IPS DF 6.9 (cell line): ENCODE measurements at regions not wholly inside any gene's neighbourhood (a gene's known extent, or its start where the extent isn't known, plus 50 kb on each side); places are given as distances from the start of the nearest gene placed in this dataset.

Experiments used
- DNase-seq: peaks from one replicate; pipeline ENCODE4 v3.0.0-alpha.2; 2013; ENCODE audit warnings: low read depth, low spot score
- H3K27ac ChIP-seq: one replicate; pipeline ENCODE4 v1.5.1; 2013; ENCODE audit warnings: low read length, control low read depth
- H3K27me3 ChIP-seq: 2 replicates; pipeline ENCODE4 v1.6.1; 2013; ENCODE audit warnings: mild to moderate bottlenecking, low read length; ENCODE audit not compliant: control insufficient read depth, insufficient read depth
- H3K36me3 ChIP-seq: 2 replicates; pipeline ENCODE4 v1.6.1; 2013; ENCODE audit warnings: low read length; ENCODE audit not compliant: control insufficient read depth, insufficient read depth
- H3K4me1 ChIP-seq: 2 replicates; pipeline ENCODE4 v1.6.1; 2013; ENCODE audit warnings: low read length; ENCODE audit not compliant: control insufficient read depth, insufficient read depth
- H3K4me3 ChIP-seq: 2 replicates; pipeline ENCODE4 v1.5.1; 2013; ENCODE audit warnings: mild to moderate bottlenecking, low read length
- H3K9me3 ChIP-seq: 2 replicates; pipeline ENCODE4 v1.6.1; 2013; ENCODE audit warnings: low read length, inconsistent platforms; ENCODE audit not compliant: control insufficient read depth, insufficient read depth
- WGBS: extraction: QIAGEN DNeasy Blood & Tissue Kit; methylation state at CpG from one replicate; pipeline ENCODE4 v1.1.7; 2013; ENCODE audit warnings: mixed read lengths, missing lambda C conversion rate; ENCODE audit not compliant: insufficient read length, insufficient coverage; 5-methylcytosine and 5-hydroxymethylcytosine counted together

DNA sequence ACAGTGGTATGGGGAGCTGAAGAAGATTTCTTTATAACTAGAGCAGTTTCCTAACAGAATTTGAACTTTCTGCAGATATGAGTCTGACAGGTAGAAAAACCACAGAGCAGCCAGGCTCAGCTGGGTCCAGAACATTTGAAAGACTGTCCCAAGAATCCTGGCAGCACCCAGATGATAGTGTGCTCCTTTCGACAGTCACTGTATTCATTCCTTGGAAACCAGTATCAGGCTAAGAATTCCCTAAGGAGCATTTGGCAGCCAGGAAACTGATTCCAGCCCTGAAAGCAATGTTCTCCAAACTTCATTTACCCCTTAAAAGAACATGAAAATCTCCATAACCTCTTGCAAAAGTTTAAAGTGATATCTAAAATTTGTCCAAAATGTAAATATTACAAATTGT lies 123.0 kb upstream of the MTAP start:
- no CpG with 5 or more reads among the region's 1 CpG for WGBS
- H3K4me3 ChIP-seq, result no peak overlapping the region
- no peaks in the 10 kb centered on the region for H3K27me3 ChIP-seq
- no peaks in the 10 kb centered on the region for H3K36me3 ChIP-seq
- no peaks in the 10 kb centered on the region for H3K9me3 ChIP-seq
- DNase-seq, result no peak
- H3K27ac ChIP-seq, result no peak overlapping the region
- no peaks in the 10 kb centered on the region for H3K4me1 ChIP-seq

DNA sequence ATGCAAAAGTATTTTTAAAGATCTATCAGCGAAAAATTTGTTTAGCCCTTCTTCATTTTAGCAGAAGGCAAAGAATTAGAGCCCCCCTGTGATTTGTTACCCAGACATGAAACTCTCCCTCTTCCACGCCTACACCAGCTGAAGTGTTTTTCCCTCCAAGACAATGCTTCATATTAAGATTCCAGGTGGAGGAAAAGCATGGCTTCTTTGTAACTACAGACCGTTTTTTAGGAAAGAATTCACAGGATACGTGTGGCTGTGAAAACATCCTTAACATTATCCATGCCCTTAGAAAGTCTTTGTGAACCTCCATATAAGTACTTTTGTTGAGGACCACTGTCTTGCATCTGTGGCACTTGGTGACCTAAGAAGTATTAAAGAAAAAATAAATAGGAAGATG lies 121.8 kb upstream of the MTAP start:
- H3K9me3 ChIP-seq, result no peaks in the 10 kb centered on the region
- no peaks in the 10 kb centered on the region for H3K4me1 ChIP-seq
- no peak overlapping the region for H3K4me3 ChIP-seq
- no CpG with 5 or more reads among the region's 4 CpGs for WGBS
- DNase-seq, result no peak
- H3K27me3 ChIP-seq, result no peaks in the 10 kb centered on the region
- H3K27ac ChIP-seq, result no peak overlapping the region
- no peaks in the 10 kb centered on the region for H3K36me3 ChIP-seq

DNA sequence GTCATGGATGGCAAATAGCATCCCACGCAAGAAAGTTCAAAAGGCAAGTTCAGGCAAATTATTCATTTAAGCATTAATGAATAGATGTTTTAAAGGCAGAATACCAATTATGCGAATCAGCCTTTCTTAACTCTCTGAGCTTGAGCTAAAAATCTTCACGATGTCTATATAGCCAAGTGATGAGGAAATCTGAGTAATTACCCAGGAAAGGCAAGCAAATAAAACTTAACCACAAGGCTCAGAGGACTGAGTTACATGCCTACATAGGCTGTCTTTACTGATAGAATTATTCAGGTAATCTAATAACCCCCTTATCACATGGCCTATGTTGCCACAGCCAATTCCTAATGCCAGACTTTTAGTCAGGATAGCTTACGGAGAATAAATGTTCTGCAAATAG lies 120.8 kb upstream of the MTAP start:
- H3K4me3 ChIP-seq, result no peak overlapping the region
- no peaks in the 10 kb centered on the region for H3K9me3 ChIP-seq
- WGBS, result no CpG with 5 or more reads among the region's 4 CpGs
- H3K4me1 ChIP-seq, result no peaks in the 10 kb centered on the region
- no peaks in the 10 kb centered on the region for H3K27me3 ChIP-seq
- no peak for DNase-seq
- no peak overlapping the region for H3K27ac ChIP-seq
- no peaks in the 10 kb centered on the region for H3K36me3 ChIP-seq

DNA sequence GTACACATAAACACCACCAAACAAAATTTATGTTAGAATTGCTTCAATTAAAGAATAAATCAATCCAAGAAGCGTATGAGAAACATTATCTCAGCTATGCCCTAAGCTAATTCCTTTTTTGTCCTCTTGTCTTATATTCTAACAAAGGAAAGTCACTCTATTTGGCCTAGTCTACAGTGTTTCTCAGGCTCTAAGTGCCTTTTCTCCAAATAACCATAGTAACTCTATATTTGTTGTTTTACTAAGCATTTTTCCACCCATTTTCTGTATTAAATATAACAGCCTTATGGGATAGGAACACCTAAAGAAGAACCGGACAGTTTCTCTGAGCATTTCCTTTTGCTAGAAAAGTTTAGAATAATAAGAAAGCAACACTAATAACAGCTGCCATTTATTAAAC lies 120.1 kb upstream of the MTAP start:
- H3K36me3 ChIP-seq, result no peaks in the 10 kb centered on the region
- H3K27ac ChIP-seq, result no peak overlapping the region
- H3K27me3 ChIP-seq, result no peaks in the 10 kb centered on the region
- no peaks in the 10 kb centered on the region for H3K4me1 ChIP-seq
- no peak for DNase-seq
- no peaks in the 10 kb centered on the region for H3K9me3 ChIP-seq
- no CpG with 5 or more reads among the region's 2 CpGs for WGBS
- no peak overlapping the region for H3K4me3 ChIP-seq

DNA sequence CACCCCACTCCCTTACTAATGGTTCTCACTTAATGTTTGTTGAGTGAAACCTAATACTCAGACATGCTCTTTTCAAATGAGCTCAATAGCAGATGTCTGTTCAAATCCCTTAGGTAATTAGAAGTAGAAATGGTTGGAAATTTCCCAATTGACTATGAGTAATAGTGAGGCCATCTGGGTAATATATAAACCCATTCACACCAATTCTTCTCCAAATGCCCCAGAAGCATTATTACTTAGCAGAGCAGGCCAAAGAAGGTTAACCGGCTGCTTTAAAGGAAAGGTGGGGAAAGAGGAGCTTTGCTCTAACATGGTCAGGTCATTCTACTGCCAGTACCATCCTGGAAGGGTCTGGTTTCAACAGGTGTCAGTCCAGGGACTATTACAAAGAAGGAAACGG lies 119.5 kb upstream of the MTAP start:
- H3K36me3 ChIP-seq, result no peaks in the 10 kb centered on the region
- H3K4me1 ChIP-seq, result no peaks in the 10 kb centered on the region
- no CpG with 5 or more reads among the region's 2 CpGs for WGBS
- no peak for DNase-seq
- H3K4me3 ChIP-seq, result no peak overlapping the region
- no peak overlapping the region for H3K27ac ChIP-seq
- H3K27me3 ChIP-seq, result no peaks in the 10 kb centered on the region
- no peaks in the 10 kb centered on the region for H3K9me3 ChIP-seq

DNA sequence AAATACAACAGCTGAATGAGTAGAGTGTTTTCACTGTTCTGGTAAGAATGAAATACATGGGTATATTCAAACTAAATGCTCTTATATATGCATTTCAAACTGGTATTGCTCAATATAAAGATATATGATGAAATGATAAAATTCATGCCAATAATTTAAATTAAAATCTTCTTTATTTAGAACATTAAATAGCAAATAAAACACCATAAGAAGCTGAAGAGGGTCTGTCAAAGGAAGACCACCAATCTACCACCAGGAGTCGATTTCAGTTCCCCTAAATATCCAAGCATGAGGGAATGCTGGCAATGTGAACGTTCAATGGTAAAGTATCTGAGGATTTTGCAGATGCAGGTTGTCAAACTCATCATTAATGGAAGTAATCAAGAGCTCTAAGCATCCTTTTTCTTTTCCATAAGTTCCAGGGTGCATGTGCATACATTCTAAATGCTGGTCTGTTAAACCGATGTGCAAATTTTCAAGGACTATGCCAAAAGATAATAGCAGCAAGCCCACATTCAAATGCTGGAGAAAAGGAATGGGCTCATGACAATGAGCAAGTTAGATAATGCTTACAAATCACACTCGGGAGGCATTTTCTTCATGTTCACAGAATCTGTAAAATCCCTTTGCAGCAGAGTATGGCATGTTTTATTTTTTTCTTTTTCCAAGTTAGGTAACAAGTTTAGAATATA lies 118.8 kb upstream of the MTAP start:
- H3K27me3 ChIP-seq, result no peaks in the 10 kb centered on the region
- no peaks in the 10 kb centered on the region for H3K9me3 ChIP-seq
- no peak overlapping the region for H3K27ac ChIP-seq
- no peaks in the 10 kb centered on the region for H3K36me3 ChIP-seq
- H3K4me1 ChIP-seq, result no peaks in the 10 kb centered on the region
- DNase-seq, result no peak
- H3K4me3 ChIP-seq, result no peak overlapping the region
- no CpG with 5 or more reads among the region's 4 CpGs for whole genome bisulfite sequencing

DNA sequence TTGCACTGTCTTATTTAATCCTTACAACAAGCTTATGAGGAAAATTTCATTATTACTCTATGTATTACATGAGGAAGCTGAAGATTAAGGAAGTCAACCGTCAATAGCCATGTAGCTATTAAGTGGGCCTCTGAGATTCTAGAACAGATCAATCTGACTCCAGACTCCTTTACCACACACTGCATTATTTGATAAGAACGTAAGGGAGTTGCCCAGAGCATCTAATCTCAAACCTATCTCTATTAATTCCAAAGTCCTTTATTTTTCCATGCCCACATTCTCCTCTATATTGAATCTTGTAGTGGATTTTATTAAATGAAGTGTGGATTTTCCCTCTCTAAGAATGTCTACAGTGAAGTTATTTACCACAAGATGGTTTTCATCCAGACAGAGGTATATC lies 118.2 kb upstream of the MTAP start:
- no peaks in the 10 kb centered on the region for H3K27me3 ChIP-seq
- H3K9me3 ChIP-seq, result no peaks in the 10 kb centered on the region
- DNase-seq, result no peak
- H3K27ac ChIP-seq, result no peak overlapping the region
- no CpG with 5 or more reads among the region's 2 CpGs for WGBS
- H3K4me1 ChIP-seq, result no peaks in the 10 kb centered on the region
- no peaks in the 10 kb centered on the region for H3K36me3 ChIP-seq
- H3K4me3 ChIP-seq, result no peak overlapping the region

DNA sequence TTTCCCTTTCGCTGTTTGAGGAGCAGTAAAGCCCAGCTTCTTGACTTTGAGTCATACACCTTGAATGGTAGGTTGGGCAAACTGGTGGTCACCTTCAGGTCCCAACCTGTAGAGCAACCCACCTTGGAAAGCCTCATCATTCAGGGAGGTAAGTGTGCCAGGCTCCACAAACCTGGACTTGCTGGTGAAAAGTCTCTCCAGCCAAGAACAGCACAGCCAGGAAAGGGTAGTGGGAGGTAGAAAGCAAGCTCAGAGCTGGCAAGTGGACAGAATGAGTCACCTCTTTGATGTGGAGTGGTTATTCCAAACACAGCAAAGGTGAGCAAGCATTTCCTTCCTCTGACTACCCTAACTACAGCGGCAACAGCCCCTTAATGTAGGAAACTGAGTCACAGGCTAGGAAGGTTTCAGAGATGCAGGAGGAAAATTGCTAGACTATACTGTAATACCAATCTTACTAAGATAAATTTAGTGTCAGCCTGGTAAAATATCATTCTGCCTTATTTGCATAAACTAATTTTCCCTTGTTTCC lies 117.5 kb upstream of the MTAP start:
- Histone ChIP-seq H3K36me3 (no peaks in the 10 kb centered on the region), H3K4me3 (no peak overlapping the region), H3K27me3 (no peaks in the 10 kb centered on the region), H3K27ac (no peak overlapping the region), H3K4me1 (no peaks in the 10 kb centered on the region), H3K9me3 (no peaks in the 10 kb centered on the region)
- no peak for DNase-seq
- no CpG with 5 or more reads among the region's 2 CpGs for WGBS

DNA sequence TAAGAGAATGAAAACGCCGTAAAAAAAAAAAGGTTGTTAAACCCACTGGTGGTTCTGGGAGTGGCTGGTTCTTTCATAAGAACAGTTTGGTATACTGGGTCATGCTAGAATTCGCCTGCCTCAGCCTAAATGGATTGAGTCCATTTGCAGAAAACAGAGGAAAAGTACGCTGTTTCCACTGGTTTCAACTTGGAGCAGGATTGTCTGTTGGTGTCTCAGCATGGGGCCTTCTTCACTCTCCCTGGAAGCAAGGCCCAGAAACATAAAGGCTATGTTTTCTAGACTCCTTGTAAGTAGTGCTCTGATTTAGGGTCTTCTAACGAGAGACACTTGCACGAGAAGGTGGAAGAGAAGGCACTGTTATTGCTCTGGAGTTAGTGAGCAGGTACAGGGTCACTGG lies 116.9 kb upstream of the MTAP start:
- Histone ChIP-seq H3K27me3 (no peaks in the 10 kb centered on the region), H3K27ac (no peak overlapping the region), H3K4me1 (no peaks in the 10 kb centered on the region), H3K4me3 (no peak overlapping the region), H3K36me3 (no peaks in the 10 kb centered on the region), H3K9me3 (no peaks in the 10 kb centered on the region)
- WGBS, result no CpG with 5 or more reads among the region's 6 CpGs
- no peak for DNase-seq

DNA sequence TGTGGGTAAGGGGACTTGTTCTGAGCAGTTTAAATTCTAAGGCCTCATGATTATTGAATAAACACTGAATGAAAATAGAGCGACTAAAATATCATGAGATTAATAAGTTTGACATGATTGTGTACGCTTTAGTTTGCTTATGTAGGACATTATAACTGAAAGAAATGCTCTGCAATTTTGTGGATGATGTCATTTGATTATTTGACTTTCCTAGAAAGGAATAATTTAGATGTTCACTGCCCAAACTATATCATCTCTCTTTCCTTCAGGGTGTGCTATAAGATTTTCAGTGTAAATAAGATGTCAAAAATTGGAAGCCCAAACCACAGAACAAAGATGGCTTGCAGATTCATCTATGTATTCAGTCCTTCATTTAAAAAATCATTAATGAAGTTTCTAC lies 115.7 kb upstream of the MTAP start:
- no peaks in the 10 kb centered on the region for H3K36me3 ChIP-seq
- no peak overlapping the region for H3K4me3 ChIP-seq
- WGBS, result no CpG with 5 or more reads among the region's 2 CpGs
- DNase-seq, result no peak
- no peaks in the 10 kb centered on the region for H3K9me3 ChIP-seq
- no peak overlapping the region for H3K27ac ChIP-seq
- H3K4me1 ChIP-seq, result no peaks in the 10 kb centered on the region
- H3K27me3 ChIP-seq, result no peaks in the 10 kb centered on the region

DNA sequence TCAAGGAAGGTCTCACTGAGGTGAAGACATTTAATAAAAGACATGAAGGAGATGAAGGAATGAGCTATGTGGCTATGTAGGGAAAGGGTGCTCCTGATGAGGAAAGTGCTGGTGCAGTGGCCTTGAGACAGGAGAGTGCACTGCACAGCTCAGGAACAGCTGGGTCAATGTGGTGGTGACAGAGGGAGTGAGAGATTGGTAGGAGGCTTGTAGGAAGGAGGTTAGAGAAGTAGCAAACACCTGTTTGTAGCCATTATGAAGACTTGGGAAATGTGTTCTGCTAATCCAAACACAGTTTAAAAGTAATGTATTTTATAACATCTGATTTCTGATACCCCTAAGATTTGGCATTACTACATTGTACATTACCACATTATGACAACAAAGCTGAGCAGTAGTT lies 115.1 kb upstream of the MTAP start:
- no peaks in the 10 kb centered on the region for H3K36me3 ChIP-seq
- DNase-seq, result no peak
- no peaks in the 10 kb centered on the region for H3K4me1 ChIP-seq
- H3K9me3 ChIP-seq, result no peaks in the 10 kb centered on the region
- no peak overlapping the region for H3K4me3 ChIP-seq
- H3K27ac ChIP-seq, result no peak overlapping the region
- H3K27me3 ChIP-seq, result no peaks in the 10 kb centered on the region
